ENCODE measurements at regions not wholly inside any gene's neighbourhood (a gene's known extent, or its start where the extent isn't known, plus 50 kb on each side); places are given as distances from the start of the nearest gene placed in this dataset.

GRCh38 chr11:26243426-26243825 is 88.5 kb upstream of the ANO3 start:
- Histone ChIP-seq H3K9me3 (ENCODE audit: control insufficient read depth, low read length) (no peaks in the 10 kb centered on the region), H3K4me1 (no peaks in the 10 kb centered on the region), H3K9ac (no peak overlapping the region), H3K79me2 (no peaks in the 10 kb centered on the region), H3K27ac (no peak overlapping the region), H3K36me3 (ENCODE audit: control insufficient read depth, insufficient read depth, low read length) (no peaks in the 10 kb centered on the region), H3K4me2 (ENCODE audit: low read length) (no peak overlapping the region), H2AFZ (no peak overlapping the region), H3K4me3 (ENCODE audit: low read depth, low read length) (no peak overlapping the region), H3K27me3 (ENCODE audit: control insufficient read depth, insufficient read depth, low read length) (no peaks in the 10 kb centered on the region)
- TF ChIP-seq, protein P1, sequence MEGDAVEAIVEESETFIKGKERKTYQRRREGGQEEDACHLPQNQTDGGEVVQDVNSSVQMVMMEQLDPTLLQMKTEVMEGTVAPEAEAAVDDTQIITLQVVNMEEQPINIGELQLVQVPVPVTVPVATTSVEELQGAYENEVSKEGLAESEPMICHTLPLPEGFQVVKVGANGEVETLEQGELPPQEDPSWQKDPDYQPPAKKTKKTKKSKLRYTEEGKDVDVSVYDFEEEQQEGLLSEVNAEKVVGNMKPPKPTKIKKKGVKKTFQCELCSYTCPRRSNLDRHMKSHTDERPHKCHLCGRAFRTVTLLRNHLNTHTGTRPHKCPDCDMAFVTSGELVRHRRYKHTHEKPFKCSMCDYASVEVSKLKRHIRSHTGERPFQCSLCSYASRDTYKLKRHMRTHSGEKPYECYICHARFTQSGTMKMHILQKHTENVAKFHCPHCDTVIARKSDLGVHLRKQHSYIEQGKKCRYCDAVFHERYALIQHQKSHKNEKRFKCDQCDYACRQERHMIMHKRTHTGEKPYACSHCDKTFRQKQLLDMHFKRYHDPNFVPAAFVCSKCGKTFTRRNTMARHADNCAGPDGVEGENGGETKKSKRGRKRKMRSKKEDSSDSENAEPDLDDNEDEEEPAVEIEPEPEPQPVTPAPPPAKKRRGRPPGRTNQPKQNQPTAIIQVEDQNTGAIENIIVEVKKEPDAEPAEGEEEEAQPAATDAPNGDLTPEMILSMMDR (IDR thresholded peaks at IDR 0.05), result no peak

- Histone ChIP-seq H3K36me3 (ENCODE audit: control insufficient read depth, insufficient read depth, low read length) (no peaks in the 10 kb centered on the region), H3K27ac (no peak overlapping the region), H2AFZ (no peak overlapping the region), H3K27me3 (ENCODE audit: control insufficient read depth, insufficient read depth, low read length) (no peaks in the 10 kb centered on the region), H3K9ac (no peak overlapping the region), H3K9me3 (ENCODE audit: control insufficient read depth, low read length) (no peaks in the 10 kb centered on the region), H3K79me2 (no peaks in the 10 kb centered on the region), H3K4me2 (ENCODE audit: low read length) (no peak overlapping the region), H3K4me3 (ENCODE audit: low read depth, low read length) (no peak overlapping the region), H3K4me1 (no peaks in the 10 kb centered on the region)
- TF ChIP-seq, protein P1 (IDR thresholded peaks at IDR 0.05), result no peak
Observed at GRCh38 chr11:26244207-26244606, 87.7 kb upstream of the ANO3 start.

DNA sequence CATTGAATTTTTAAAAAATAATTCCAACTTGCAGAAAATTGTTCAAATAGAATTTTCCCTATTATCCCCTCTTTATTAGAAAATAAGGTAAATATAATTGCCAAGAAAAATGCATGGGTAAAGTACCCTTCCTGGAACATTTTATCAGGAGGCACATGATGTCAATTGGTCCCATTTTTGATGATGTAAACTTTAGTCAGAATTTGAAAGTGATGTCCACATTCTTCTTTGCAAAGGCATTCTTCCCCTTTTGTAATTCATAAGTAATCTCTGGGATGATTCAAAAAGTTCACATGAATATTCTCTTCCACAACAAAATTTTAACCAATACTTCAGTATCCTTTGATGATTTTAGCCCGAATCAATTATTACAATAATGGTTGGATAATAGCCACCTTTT is 86.9 kb upstream of the ANO3 start:
- Histone ChIP-seq H3K9me3 (ENCODE audit: control insufficient read depth, low read length) (no peaks in the 10 kb centered on the region), H3K4me1 (no peaks in the 10 kb centered on the region)

DNA sequence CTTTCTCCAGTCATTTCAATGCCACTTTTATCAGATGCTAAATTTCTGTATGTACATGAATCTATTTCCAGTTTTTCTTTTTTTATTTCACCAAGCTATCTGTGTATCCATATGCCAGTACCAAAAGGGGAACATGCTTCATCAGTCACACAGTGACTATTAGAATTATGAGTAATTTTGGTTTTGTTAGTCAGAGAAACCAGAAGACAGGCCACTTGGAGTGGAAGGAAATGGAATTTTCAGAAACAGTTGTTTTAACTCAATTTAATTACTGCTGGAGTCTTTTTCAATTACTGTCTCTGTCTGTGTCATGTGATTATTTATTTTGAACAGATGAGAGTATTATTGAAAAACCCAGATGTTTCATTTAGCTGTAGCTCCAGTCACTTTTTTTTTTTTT is 84.6 kb upstream of the ANO3 start:
- Histone ChIP-seq H3K4me2 (ENCODE audit: low read length) (no peak overlapping the region), H3K27me3 (ENCODE audit: control insufficient read depth, insufficient read depth, low read length) (no peaks in the 10 kb centered on the region), H2AFZ (no peak overlapping the region), H3K4me1 (no peaks in the 10 kb centered on the region), H3K27ac (no peak overlapping the region), H3K4me3 (ENCODE audit: low read depth, low read length) (no peak overlapping the region), H3K9me3 (ENCODE audit: control insufficient read depth, low read length) (no peaks in the 10 kb centered on the region), H3K9ac (no peak overlapping the region), H3K79me2 (no peaks in the 10 kb centered on the region), H3K36me3 (ENCODE audit: control insufficient read depth, insufficient read depth, low read length) (no peaks in the 10 kb centered on the region)
- TF ChIP-seq, protein P1 (IDR thresholded peaks at IDR 0.05), result no peak

More for the DNA sequence above, 86.9 kb upstream of the ANO3 start:
- Histone ChIP-seq H3K9ac (no peak overlapping the region), H3K4me2 (ENCODE audit: low read length) (no peak overlapping the region), H3K27me3 (ENCODE audit: control insufficient read depth, insufficient read depth, low read length) (no peaks in the 10 kb centered on the region), H3K27ac (no peak overlapping the region), H3K4me3 (ENCODE audit: low read depth, low read length) (no peak overlapping the region), H3K36me3 (ENCODE audit: control insufficient read depth, insufficient read depth, low read length) (no peaks in the 10 kb centered on the region), H2AFZ (no peak overlapping the region), H3K79me2 (no peaks in the 10 kb centered on the region)
- TF ChIP-seq, protein P1 (IDR thresholded peaks at IDR 0.05), result no peak

GRCh38 chr11:26248661-26249060 is 83.3 kb upstream of the ANO3 start:
- no peak overlapping the region for H3K27ac ChIP-seq
- H3K79me2 ChIP-seq, result no peaks in the 10 kb centered on the region
- no peaks in the 10 kb centered on the region for H3K4me1 ChIP-seq
- H3K9ac ChIP-seq, result no peak overlapping the region
- TF ChIP-seq, protein P1 (IDR thresholded peaks at IDR 0.05), result no peak
- H3K9me3 ChIP-seq (ENCODE audit: control insufficient read depth, low read length), result no peaks in the 10 kb centered on the region
- no peak overlapping the region for H3K4me3 ChIP-seq (ENCODE audit: low read depth, low read length)
- H3K4me2 ChIP-seq (ENCODE audit: low read length), result no peak overlapping the region
- no peak overlapping the region for H2AFZ ChIP-seq
- no peaks in the 10 kb centered on the region for H3K36me3 ChIP-seq (ENCODE audit: control insufficient read depth, insufficient read depth, low read length)
- no peaks in the 10 kb centered on the region for H3K27me3 ChIP-seq (ENCODE audit: control insufficient read depth, insufficient read depth, low read length)
